H4 (cell line): ENCODE measurements at regions not wholly inside any gene's neighbourhood (a gene's known extent, or its start where the extent isn't known, plus 50 kb on each side); places are given as distances from the start of the nearest gene placed in this dataset.
"Not testable (repeated sequence)": the region's sequence is repeated elsewhere in the genome, so short reads cannot be mapped to it uniquely, and the experiment has no call there.

Source experiments
- DNase-seq: peaks from one replicate; pipeline ENCODE4 v3.0.0-alpha.2; 2015; ENCODE audit warnings: low spot score

- no peak for DNase-seq
Observed at GRCh38 chr1:191346381-191346780, 811.9 kb upstream of the RGS18 start.

DNA sequence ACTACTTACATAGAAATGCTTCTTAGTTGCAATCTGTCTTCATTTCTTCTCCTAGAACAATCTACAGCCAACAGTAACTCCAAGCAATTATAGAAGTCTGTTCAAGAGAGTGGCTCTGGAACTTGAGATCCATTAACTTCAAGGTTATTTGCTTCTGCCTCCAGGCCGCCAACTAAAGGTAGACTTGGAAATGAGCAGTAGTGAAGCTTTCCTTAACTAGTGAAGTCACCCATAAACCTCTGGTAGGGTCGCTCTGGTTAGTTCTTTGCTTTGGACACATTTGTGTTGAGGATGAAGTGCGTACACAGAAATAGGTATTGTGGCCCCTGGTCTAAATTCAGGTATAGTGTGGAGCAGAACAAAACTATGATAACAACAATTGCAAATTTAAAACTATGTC lies 809.9 kb upstream of the RGS18 start:
- DNase-seq, result no peak

- no peak for DNase-seq
Observed at GRCh38 chr1:191350938-191351337, 807.3 kb upstream of the RGS18 start.

DNA sequence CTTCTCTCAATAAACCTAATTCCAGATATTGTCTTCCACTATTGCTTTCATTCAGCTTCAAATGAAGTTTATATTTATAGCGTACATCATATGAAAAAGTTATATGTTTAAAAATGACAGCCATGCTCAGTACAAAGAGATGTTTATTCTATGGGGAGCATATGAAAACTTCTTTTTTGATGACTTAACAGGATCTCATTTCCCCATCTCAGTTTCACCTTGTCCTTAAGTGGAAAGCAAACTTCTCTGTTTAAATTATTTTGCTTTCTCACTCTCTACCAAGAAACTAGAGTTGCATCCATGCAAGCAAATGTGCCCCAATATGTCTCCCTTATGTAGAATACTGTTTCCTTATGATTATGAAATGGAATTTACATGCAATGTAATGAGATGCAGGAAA lies 799.5 kb upstream of the RGS18 start:
- no peak for DNase-seq

- no peak for DNase-seq
Observed at GRCh38 chr1:191366686-191367085, 791.6 kb upstream of the RGS18 start.

GRCh38 chr1:191368891-191369654 lies 789.2 kb upstream of the RGS18 start:
- no peak for DNase-seq

GRCh38 chr1:191371626-191372025 lies 786.6 kb upstream of the RGS18 start:
- DNase-seq, result no peak

- no peak for DNase-seq
Observed at GRCh38 chr1:191388283-191388682, 770.0 kb upstream of the RGS18 start.

DNA sequence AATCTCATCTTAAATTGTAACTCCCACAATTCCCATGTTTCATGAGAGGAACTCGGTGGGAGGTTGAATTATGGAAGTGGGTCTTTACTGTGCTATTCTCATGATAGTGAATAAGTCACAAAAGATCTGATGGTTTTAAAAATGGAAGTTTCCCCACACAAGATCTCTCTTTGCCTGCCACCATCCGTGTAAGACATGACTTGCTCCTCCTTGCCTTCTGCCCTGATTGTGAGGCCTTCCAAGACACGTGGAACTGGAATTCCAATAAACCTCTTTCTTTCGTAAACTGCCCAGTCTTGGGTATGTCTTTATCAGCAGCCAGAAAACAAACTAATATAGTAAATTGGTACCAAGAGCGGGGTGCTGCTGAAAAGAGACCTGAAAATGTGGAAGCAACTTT lies 761.6 kb upstream of the RGS18 start:
- DNase-seq, result no peak

- DNase-seq, result no peak
Observed at GRCh38 chr1:191398551-191398950, 759.7 kb upstream of the RGS18 start.

DNA sequence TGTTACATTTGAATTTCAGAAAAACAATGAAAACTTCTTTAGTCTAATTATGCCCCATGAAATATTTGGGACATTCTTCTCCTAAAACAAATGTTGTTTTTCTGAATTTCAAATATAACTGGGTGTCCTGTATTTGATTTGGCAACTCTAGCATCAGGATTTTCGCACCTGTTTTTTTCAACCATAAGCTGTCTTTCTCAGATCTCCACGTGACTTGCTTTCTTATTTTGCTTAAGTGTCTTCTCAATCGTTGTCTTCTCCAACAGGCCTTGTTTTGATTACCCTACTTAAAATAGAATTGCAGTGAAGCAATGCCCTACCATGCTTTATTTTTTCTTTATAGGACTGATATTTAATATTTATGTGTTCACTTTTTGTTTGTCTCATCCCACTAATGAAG lies 752.8 kb upstream of the RGS18 start:
- no peak for DNase-seq

GRCh38 chr1:191414981-191415640 lies 743.2 kb upstream of the RGS18 start:
- no peak for DNase-seq

- DNase-seq, result no peak
Observed at GRCh38 chr1:191419842-191420241, 738.4 kb upstream of the RGS18 start.

GRCh38 chr1:191427593-191427992 lies 730.7 kb upstream of the RGS18 start:
- no peak for DNase-seq

- no peak for DNase-seq
Observed at GRCh38 chr1:191432817-191433216, 725.4 kb upstream of the RGS18 start.

GRCh38 chr1:191438979-191439378 lies 719.3 kb upstream of the RGS18 start:
- no peak for DNase-seq

- DNase-seq, result not testable (repeated sequence)
Observed at GRCh38 chr1:191448279-191448678, 710.0 kb upstream of the RGS18 start.

DNA sequence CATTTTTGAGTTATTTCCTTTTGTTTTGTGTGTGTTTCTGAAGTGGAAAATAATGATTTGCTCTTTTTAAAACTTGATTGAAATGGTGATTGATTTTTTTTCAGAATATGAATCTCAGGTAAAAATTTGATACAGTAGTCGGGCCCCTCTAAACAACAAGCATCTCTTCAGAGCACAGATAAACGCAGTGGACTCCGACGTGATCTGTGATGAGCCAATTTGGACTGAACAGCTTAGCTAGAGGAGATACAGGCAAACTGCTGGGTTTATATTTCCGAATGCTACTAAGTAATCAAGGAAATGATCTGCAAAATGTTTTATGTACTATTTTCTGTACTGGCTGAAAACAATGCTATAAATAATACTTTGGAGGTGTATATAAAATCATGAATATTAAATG lies 705.7 kb upstream of the RGS18 start:
- no peak for DNase-seq

DNA sequence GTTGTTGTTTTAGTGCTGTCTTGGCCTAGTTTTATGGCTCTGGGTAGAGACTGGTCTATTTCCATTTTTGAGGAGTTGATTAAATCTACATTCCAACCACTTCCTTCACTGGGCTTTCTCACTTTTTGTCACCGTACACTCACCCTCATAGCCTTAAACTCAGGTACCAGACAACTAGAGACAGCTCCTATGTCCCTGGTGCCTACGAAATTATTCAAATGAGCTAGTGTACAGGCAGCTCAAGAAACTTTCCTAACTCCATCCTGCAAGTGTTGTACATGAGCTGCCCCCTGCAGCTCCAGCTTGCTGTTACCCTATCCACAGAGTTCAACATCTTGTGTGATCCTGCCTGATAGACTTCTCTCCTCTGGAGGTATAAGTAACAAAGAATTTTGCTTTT lies 704.8 kb upstream of the RGS18 start:
- DNase-seq, result no peak

- no peak for DNase-seq
Observed at GRCh38 chr1:191457889-191458288, 700.4 kb upstream of the RGS18 start.

DNA sequence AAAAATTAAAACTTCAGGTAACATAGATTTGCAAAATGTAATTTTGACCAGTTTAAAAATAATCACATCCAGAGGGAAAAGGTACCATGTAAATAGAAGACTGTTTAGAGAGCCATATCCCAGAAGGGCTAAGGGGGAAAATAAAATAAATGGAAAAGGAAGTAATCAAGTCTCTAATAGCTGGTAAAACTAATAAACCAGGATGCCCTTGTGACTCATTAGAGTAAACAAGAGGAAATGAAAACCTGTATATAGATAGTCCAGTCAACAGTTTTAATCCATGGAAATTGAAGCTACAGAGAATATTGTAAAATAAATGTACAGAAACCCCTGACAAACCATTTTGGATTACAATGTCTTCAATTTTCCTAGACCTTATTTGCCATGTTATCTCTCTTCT lies 698.0 kb upstream of the RGS18 start:
- no peak for DNase-seq

DNA sequence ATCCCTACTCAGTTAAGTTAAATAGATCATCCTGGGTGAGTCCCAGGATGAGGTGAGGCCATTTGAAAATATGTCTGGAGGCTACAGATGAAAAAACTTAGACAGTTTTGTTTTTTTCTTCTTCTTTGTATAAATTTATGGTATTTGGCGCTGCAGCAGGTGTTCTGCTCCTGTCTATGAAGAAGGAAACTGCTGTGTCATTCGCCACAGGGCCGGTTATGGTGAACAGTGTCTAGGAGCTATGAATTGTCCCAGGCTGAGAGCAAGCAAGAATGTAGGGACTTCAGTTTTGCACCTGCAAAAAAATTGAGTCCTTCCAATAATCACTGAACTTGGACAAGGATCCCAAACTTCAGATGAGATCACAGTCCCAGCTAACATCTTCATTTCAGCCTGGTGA lies 674.3 kb upstream of the RGS18 start:
- DNase-seq, result no peak

GRCh38 chr1:191490303-191490702 lies 668.0 kb upstream of the RGS18 start:
- no peak for DNase-seq

DNA sequence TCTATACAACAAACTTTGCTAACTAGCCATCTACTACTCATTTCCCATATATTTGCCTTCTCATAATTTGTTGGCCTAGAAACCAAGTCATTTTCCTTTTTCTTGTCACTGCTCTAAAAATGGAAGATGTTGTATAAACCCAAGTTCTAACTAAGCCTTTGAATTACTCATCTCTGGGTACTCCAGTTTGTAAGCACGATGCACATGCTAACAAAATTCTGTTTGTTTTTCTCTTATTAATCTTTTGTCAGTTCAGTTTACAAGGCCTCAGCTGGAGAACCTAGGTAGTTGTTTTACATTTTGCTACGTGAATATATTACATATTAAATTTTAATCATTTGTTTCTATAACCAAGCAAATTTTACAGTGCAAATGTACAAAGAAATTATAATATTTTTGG lies 663.2 kb upstream of the RGS18 start:
- DNase-seq, result no peak
